SK-N-SH treated with all-trans-retinoic acid at 6 μM for 48 hours (cell line): ENCODE measurements at regions not wholly inside any gene's neighbourhood (a gene's known extent, or its start where the extent isn't known, plus 50 kb on each side); places are given as distances from the start of the nearest gene placed in this dataset.

Experiments
- ATAC-seq: fragments of 200-7000 bp; cut with Tn5 transposase; 3 replicates; pipeline ENCODE4 v1.9.1; 2020; ENCODE audit warnings: mild to moderate bottlenecking, moderate library complexity
- ARNTL ChIP-seq: fragments of 450-650 bp; formaldehyde crosslinking; IDR thresholded peaks from 2 replicates; pipeline ENCODE4 v1.5.0; 2020; ENCODE audit warnings: low read depth, mild to moderate bottlenecking, moderate library complexity, borderline replicate concordance
- CREB5 ChIP-seq: fragments of 250-450 bp; sonication (Bioruptor Pico); IDR thresholded peaks from 2 replicates; pipeline ENCODE4 v1.5.1; 2020; ENCODE audit warnings: low read depth, mild to moderate bottlenecking, moderate library complexity
- CSDC2 ChIP-seq: fragments of 250-450 bp; sonication (Bioruptor Pico); IDR thresholded peaks from 2 replicates; pipeline ENCODE4 v1.5.0; 2020; ENCODE audit warnings: mild to moderate bottlenecking, moderate library complexity
- ESRRG ChIP-seq: fragments of 250-450 bp; sonication (Bioruptor Pico); IDR thresholded peaks from 2 replicates; pipeline ENCODE4 v1.6.1; 2021; ENCODE audit warnings: mild to moderate bottlenecking
- GLIS3 ChIP-seq: fragments of 250-450 bp; sonication (Bioruptor Pico); IDR thresholded peaks from 2 replicates; pipeline ENCODE4 v1.5.0; 2020; ENCODE audit warnings: mild to moderate bottlenecking, moderate library complexity
- ISL1 ChIP-seq: fragments of 250-450 bp; sonication (Bioruptor Pico); IDR thresholded peaks from 2 replicates; pipeline ENCODE4 v2.1.2; 2022; ENCODE audit warnings: mild to moderate bottlenecking, moderate library complexity
- OSR1 ChIP-seq: fragments of 250-450 bp; sonication (Bioruptor Pico); IDR thresholded peaks from 2 replicates; pipeline ENCODE4 v1.8.0; 2022; ENCODE audit warnings: moderate library complexity, mild to moderate bottlenecking, inconsistent platforms
- PATZ1 ChIP-seq: fragments of 250-450 bp; sonication (Bioruptor Pico); IDR thresholded peaks from 2 replicates; pipeline ENCODE4 v1.8.0; 2020; ENCODE audit warnings: mild to moderate bottlenecking, moderate library complexity, borderline replicate concordance
- PPARA ChIP-seq: fragments of 250-450 bp; sonication (Bioruptor Pico); IDR thresholded peaks from 2 replicates; pipeline ENCODE4 v1.5.0; 2020; ENCODE audit warnings: mild to moderate bottlenecking, borderline replicate concordance
- RARB ChIP-seq: fragments of 250-450 bp; sonication (Bioruptor Pico); IDR thresholded peaks from 2 replicates; pipeline ENCODE4 v1.8.0; 2021; ENCODE audit warnings: mild to moderate bottlenecking, moderate library complexity
- SNAI2 ChIP-seq: fragments of 250-450 bp; sonication (Bioruptor Pico); IDR thresholded peaks from 2 replicates; pipeline ENCODE4 v1.5.0; 2020; ENCODE audit warnings: mild to moderate bottlenecking, moderate library complexity
- TCF4 ChIP-seq: fragments of 250-450 bp; sonication (Bioruptor Pico); IDR thresholded peaks from 2 replicates; pipeline ENCODE4 v1.8.0; 2021; ENCODE audit warnings: mild to moderate bottlenecking, moderate library complexity, borderline replicate concordance
- TOX ChIP-seq: fragments of 250-450 bp; sonication (Bioruptor Pico); IDR thresholded peaks from 2 replicates; pipeline ENCODE4 v1.8.0; 2021; ENCODE audit warnings: mild to moderate bottlenecking, moderate library complexity, borderline replicate concordance
- TSHZ2 ChIP-seq: fragments of 250-450 bp; sonication (Bioruptor Pico); IDR thresholded peaks from 2 replicates; pipeline ENCODE4 v1.5.0; 2020; ENCODE audit warnings: mild to moderate bottlenecking, moderate library complexity
- ZC3H10 ChIP-seq: fragments of 250-450 bp; sonication (Bioruptor Pico); IDR thresholded peaks from 2 replicates; pipeline ENCODE4 v1.5.1; 2021; ENCODE audit warnings: mild to moderate bottlenecking, moderate library complexity
- ZFP3 ChIP-seq: fragments of 250-450 bp; sonication (Bioruptor Pico); IDR thresholded peaks from 2 replicates; pipeline ENCODE4 v1.5.0; 2020; ENCODE audit warnings: mild to moderate bottlenecking, moderate library complexity
- ZFP30 ChIP-seq: fragments of 450-650 bp; formaldehyde crosslinking; IDR thresholded peaks from 2 replicates; pipeline ENCODE4 v1.5.0; 2022; ENCODE audit warnings: mild to moderate bottlenecking, moderate library complexity
- ZNF565 ChIP-seq: fragments of 450-650 bp; formaldehyde crosslinking; conservative IDR thresholded peaks from 2 replicates; pipeline ENCODE4 v1.5.0; 2020; ENCODE audit warnings: low read depth, mild to moderate bottlenecking, moderate library complexity
- ZNF70 ChIP-seq: fragments of 450-650 bp; formaldehyde crosslinking; IDR thresholded peaks from 2 replicates; pipeline ENCODE4 v1.5.0; 2020; ENCODE audit warnings: mild to moderate bottlenecking, moderate library complexity
- ZNF8 ChIP-seq: fragments of 450-650 bp; formaldehyde crosslinking; IDR thresholded peaks from 2 replicates; pipeline ENCODE4 v1.5.0; 2020; ENCODE audit warnings: mild to moderate bottlenecking, moderate library complexity
- TF ChIP-seq, protein P1 (sequence below): fragments of 250-450 bp; sonication (Bioruptor Pico); IDR thresholded peaks from 2 replicates; pipeline ENCODE4 v1.5.1; 2021; ENCODE audit warnings: mild to moderate bottlenecking, moderate library complexity

GRCh38 chr6:19034986-19035385, 647.8 kb downstream of the RNF144B start:
- TF ChIP-seq RARB (CRISPR knock-in tag) (no peak), ZFP30 (no peak), CREB5 (CRISPR knock-in tag) (no peak), ZC3H10 (CRISPR knock-in tag) (no peak), PPARA (CRISPR knock-in tag) (no peak), ZNF70 (CRISPR knock-in tag) (no peak), TCF4 (no peak), ARNTL (no peak), ZFP3 (CRISPR knock-in tag) (no peak), ISL1 (no peak), GLIS3 (no peak), PATZ1 (no peak), TSHZ2 (CRISPR knock-in tag) (no peak), ESRRG (CRISPR knock-in tag) (no peak), OSR1 (CRISPR knock-in tag) (no peak)
- ATAC-seq = no peak

GRCh38 chr6:19035461-19036195, 648.5 kb downstream of the RNF144B start:
- TF ChIP-seq ZC3H10 (CRISPR knock-in tag) = no peak
- no peak for ATAC-seq

DNA sequence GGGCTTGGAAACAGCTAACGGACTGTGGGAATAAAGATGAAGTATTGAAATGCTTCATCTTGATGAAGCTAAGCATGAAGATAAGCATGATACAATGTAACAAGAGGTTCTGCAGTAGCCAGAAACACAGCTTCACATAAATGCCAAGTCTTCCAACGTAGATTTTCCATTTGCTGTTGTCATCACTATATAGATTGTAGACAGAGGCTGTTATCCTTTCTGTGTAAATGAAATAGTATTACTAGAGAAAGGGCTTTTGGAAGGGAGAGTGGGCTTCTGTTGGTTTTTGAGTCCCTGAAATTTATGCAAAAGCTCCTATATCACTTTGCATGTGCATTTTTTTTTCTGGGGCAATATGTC, 649.0 kb downstream of the RNF144B start:
- no peak for ATAC-seq
- TF ChIP-seq ZFP30 (no peak), ZNF8 (CRISPR knock-in tag) (no peak), ISL1 (no peak), GLIS3 (no peak), PPARA (CRISPR knock-in tag) (no peak), RARB (CRISPR knock-in tag) (no peak)
- TF ChIP-seq, protein P1, sequence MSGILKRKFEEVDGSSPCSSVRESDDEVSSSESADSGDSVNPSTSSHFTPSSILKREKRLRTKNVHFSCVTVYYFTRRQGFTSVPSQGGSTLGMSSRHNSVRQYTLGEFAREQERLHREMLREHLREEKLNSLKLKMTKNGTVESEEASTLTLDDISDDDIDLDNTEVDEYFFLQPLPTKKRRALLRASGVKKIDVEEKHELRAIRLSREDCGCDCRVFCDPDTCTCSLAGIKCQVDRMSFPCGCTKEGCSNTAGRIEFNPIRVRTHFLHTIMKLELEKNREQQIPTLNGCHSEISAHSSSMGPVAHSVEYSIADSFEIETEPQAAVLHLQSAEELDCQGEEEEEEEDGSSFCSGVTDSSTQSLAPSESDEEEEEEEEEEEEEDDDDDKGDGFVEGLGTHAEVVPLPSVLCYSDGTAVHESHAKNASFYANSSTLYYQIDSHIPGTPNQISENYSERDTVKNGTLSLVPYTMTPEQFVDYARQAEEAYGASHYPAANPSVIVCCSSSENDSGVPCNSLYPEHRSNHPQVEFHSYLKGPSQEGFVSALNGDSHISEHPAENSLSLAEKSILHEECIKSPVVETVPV = no peak

DNA sequence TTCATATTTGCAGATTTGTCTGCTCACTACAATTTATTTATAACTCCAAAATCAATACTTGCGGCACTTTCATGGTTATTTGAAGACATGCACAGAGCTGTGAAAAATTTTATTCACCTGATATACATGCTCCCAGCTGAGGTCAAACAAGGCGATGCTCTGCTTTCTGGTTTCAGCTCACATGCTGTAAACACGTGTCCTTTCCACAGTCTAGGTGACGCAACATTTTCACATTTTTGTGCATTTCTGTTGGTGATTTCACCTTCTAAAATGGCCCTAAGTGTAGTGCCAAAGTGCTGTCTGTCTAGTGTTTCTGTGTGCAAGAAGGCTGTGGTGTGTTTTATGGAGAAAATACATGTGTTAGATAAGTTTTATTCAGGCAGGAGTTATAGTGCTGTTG, 650.5 kb downstream of the RNF144B start:
- TF ChIP-seq TOX (CRISPR knock-in tag) = no peak
- TF ChIP-seq ZNF565 (CRISPR knock-in tag) = no peak
- no peak for ATAC-seq

GRCh38 chr6:19039287-19039686, 652.1 kb downstream of the RNF144B start:
- no peak for ATAC-seq
- TF ChIP-seq CSDC2 (CRISPR knock-in tag) (no peak), ZC3H10 (CRISPR knock-in tag) (no peak), CREB5 (CRISPR knock-in tag) (no peak), ISL1 (no peak), SNAI2 (CRISPR knock-in tag) (no peak), ARNTL (no peak), TCF4 (no peak), PPARA (CRISPR knock-in tag) (no peak)
